Astrocyte of the spinal cord (primary cell): ENCODE measurements at regions not wholly inside any gene's neighbourhood (a gene's known extent, or its start where the extent isn't known, plus 50 kb on each side); places are given as distances from the start of the nearest gene placed in this dataset.

Source experiments
- DNase-seq: peaks from one replicate; pipeline ENCODE4 v3.0.0; 2011; ENCODE audit warnings: low read depth, low spot score
- H3K4me3 ChIP-seq: 2 replicates; pipeline ENCODE4 v1.5.1; 2011; ENCODE audit warnings: low read depth, mild to moderate bottlenecking, low read length, moderate library complexity
- CTCF ChIP-seq: IDR thresholded peaks from 2 replicates; pipeline ENCODE4 v1.5.1; 2012; ENCODE audit warnings: low read depth, mild to moderate bottlenecking, low read length, inconsistent platforms
- in situ Hi-C: cut with HindIII; loops from 2 replicates; pipeline ENCODE4 v1.10.0; 2017; ENCODE audit warnings: low sequenced_read_pairs

GRCh38 chr10:60703266-60704041 is 74.8 kb upstream of the CDK1 start:
- no peak for DNase-seq
- no peak overlapping the region for H3K4me3 ChIP-seq
- no peak for TF ChIP-seq CTCF
- in situ Hi-C loops, result no loop called here

- in situ Hi-C loops, result no loop called here
- no peak overlapping the region for H3K4me3 ChIP-seq
- no peak for DNase-seq
- TF ChIP-seq CTCF, result no peak
Observed at GRCh38 chr10:60687679-60688078, 90.6 kb upstream of the CDK1 start.

- no peak for TF ChIP-seq CTCF
- in situ Hi-C loops, result no loop called here
- no peak for DNase-seq
- no peak overlapping the region for H3K4me3 ChIP-seq
Observed at GRCh38 chr10:60684091-60684490, 94.2 kb upstream of the CDK1 start.

GRCh38 chr10:60681103-60681502 is 97.2 kb upstream of the CDK1 start:
- H3K4me3 ChIP-seq, result no peak overlapping the region
- in situ Hi-C loops, result no loop called here
- TF ChIP-seq CTCF, result no peak
- no peak for DNase-seq

- DNase-seq, result no peak
- no peak overlapping the region for H3K4me3 ChIP-seq
- in situ Hi-C loops, result no loop called here
- TF ChIP-seq CTCF, result no peak
Observed at GRCh38 chr10:60679388-60679990, 98.8 kb upstream of the CDK1 start.

GRCh38 chr10:60678978-60679377 is 99.3 kb upstream of the CDK1 start:
- DNase-seq, result no peak
- no peak for TF ChIP-seq CTCF
- no peak overlapping the region for H3K4me3 ChIP-seq
- in situ Hi-C loops, result no loop called here
